ENCODE measurements at regions not wholly inside any gene's neighbourhood (a gene's known extent, or its start where the extent isn't known, plus 50 kb on each side); places are given as distances from the start of the nearest gene placed in this dataset.

DNA sequence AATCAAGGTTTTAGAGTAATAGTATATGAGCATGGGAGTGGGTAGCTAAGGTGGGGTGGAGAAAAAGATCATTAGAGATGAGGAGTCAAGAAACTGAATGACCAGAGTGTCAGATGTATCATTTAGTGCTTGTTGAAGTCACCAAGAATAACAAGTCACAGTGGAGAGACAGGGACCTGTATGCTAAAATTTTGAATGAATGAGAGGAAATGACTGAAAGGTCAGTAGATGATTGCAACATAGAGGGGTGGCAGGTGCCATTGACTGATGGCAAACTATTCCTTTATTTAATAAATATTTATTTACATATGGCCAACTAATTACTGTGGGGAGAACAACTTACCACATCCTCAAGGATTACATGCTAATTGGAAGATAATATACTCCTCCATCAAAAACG is 75.0 kb upstream of the ANKRD28 start:
- H3K4ac ChIP-seq (ENCODE audit: low read depth, low read length): no peak overlapping the region
- H3K14ac ChIP-seq (replicated peaks; ENCODE audit: low read depth, low read length): no peak overlapping the region
- no peak overlapping the region for H3K9ac ChIP-seq (ENCODE audit: low read depth, low read length)
- no peaks in the 10 kb centered on the region for H4K20me1 ChIP-seq (ENCODE audit: insufficient read depth, low read length)
- no peaks in the 10 kb centered on the region for H3K27me3 ChIP-seq (ENCODE audit: control insufficient read depth, insufficient read depth, low read length)
- H4K5ac ChIP-seq (ENCODE audit: low read depth, low read length): no peak overlapping the region
- no peak for TF ChIP-seq POLR2A (IDR thresholded peaks at IDR 0.05; ENCODE audit: low read depth, low read length)
- TF ChIP-seq, protein P1, sequence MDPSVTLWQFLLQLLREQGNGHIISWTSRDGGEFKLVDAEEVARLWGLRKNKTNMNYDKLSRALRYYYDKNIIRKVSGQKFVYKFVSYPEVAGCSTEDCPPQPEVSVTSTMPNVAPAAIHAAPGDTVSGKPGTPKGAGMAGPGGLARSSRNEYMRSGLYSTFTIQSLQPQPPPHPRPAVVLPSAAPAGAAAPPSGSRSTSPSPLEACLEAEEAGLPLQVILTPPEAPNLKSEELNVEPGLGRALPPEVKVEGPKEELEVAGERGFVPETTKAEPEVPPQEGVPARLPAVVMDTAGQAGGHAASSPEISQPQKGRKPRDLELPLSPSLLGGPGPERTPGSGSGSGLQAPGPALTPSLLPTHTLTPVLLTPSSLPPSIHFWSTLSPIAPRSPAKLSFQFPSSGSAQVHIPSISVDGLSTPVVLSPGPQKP (IDR thresholded peaks at IDR 0.05; ENCODE audit: borderline replicate concordance, low read depth, low read length): no peak
- TF ChIP-seq RFX5 (IDR thresholded peaks at IDR 0.05; ENCODE audit: low read depth, low read length): no peak
- no peak for TF ChIP-seq MAZ (IDR thresholded peaks at IDR 0.05; ENCODE audit: borderline replicate concordance, low read depth, low read length)
- no peak for TF ChIP-seq SMC3 (IDR thresholded peaks at IDR 0.05; ENCODE audit: low read depth, low read length)
- no peak for TF ChIP-seq MAFK (IDR thresholded peaks at IDR 0.05; ENCODE audit: low read depth, low read length)
- TF ChIP-seq NFE2L2 (IDR thresholded peaks at IDR 0.05; ENCODE audit: low read depth, low read length): no peak
- no peak for TF ChIP-seq RCOR1 (IDR thresholded peaks at IDR 0.05; ENCODE audit: insufficient replicate concordance, low read length)
- TF ChIP-seq CHD1 (IDR thresholded peaks at IDR 0.05; ENCODE audit: low read depth, low read length): no peak
- TF ChIP-seq, protein P2, sequence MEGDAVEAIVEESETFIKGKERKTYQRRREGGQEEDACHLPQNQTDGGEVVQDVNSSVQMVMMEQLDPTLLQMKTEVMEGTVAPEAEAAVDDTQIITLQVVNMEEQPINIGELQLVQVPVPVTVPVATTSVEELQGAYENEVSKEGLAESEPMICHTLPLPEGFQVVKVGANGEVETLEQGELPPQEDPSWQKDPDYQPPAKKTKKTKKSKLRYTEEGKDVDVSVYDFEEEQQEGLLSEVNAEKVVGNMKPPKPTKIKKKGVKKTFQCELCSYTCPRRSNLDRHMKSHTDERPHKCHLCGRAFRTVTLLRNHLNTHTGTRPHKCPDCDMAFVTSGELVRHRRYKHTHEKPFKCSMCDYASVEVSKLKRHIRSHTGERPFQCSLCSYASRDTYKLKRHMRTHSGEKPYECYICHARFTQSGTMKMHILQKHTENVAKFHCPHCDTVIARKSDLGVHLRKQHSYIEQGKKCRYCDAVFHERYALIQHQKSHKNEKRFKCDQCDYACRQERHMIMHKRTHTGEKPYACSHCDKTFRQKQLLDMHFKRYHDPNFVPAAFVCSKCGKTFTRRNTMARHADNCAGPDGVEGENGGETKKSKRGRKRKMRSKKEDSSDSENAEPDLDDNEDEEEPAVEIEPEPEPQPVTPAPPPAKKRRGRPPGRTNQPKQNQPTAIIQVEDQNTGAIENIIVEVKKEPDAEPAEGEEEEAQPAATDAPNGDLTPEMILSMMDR (conservative IDR thresholded peaks at IDR 0.05; ENCODE audit: low read depth, low read length): no peak
- no peak for TF ChIP-seq MXI1 (IDR thresholded peaks at IDR 0.05; ENCODE audit: borderline replicate concordance, low read depth, low read length)
- TF ChIP-seq, protein P3, sequence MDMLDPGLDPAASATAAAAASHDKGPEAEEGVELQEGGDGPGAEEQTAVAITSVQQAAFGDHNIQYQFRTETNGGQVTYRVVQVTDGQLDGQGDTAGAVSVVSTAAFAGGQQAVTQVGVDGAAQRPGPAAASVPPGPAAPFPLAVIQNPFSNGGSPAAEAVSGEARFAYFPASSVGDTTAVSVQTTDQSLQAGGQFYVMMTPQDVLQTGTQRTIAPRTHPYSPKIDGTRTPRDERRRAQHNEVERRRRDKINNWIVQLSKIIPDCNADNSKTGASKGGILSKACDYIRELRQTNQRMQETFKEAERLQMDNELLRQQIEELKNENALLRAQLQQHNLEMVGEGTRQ (IDR thresholded peaks at IDR 0.05; ENCODE audit: low read depth, low read length): no peak
- no peak for TF ChIP-seq CEBPB (IDR thresholded peaks at IDR 0.05; ENCODE audit: low read depth, low read length)
- no peak overlapping the region for H2AFZ ChIP-seq (replicated peaks; ENCODE audit: low read length, poor library complexity)
- dilution Hi-C loops (cut with HindIII; ENCODE audit: low sequenced_read_pairs, unreplicated experiment): no loop called here
- H3K9me1 ChIP-seq (ENCODE audit: insufficient read depth, low read length): 0 out of 2 replicates have a peak, but pooled peaks cover 3% of the 10 kb centered on the region
- H3K4me3 ChIP-seq (ENCODE audit: insufficient read depth, low read depth, low read length): no peak overlapping the region
- no peak overlapping the region for H4K91ac ChIP-seq (ENCODE audit: insufficient read depth, low read depth, low read length)
- in situ Hi-C loops (cut with MboI; ENCODE audit: low sequenced_read_pairs): no loop called here
- intact Hi-C loops (cut with micrococcal nuclease): no loop called here
- no peak overlapping the region for H2BK120ac ChIP-seq (ENCODE audit: low read depth, low read length)
- H3K79me1 ChIP-seq (ENCODE audit: low read depth in 1 of 2, low read length in 2 of 2): no peaks in the 10 kb centered on the region
- BruUV-seq (replicated peaks): no TSS peak
- WGBS, 2 experiments (ENCODE audit: extremely low coverage in 2 of 2, insufficient read length in 1 of 2): no CpG with 5 or more reads among the region's 1 CpG
- H2BK5ac ChIP-seq (ENCODE audit: low read depth, low read length, poor library complexity, severe bottlenecking): no peak overlapping the region
- H4K8ac ChIP-seq (ENCODE audit: low read depth in 2 of 2, low read length in 2 of 2): no peak overlapping the region
- H3K36me3 ChIP-seq (ENCODE audit: control insufficient read depth, insufficient read depth, low read length): no peaks in the 10 kb centered on the region
- no peak overlapping the region for H2AK9ac ChIP-seq (replicated peaks; ENCODE audit: low read depth, low read length, poor library complexity)
- peaks cover 9% of the 10 kb centered on the region for H3K4me1 ChIP-seq (ENCODE audit: control insufficient read depth, insufficient read depth, low read length)
- no peaks in the 10 kb centered on the region for H3K9me3 ChIP-seq (ENCODE audit: control insufficient read depth, insufficient read depth, low read length)
- H3K27ac ChIP-seq (ENCODE audit: insufficient read depth, low read length): no peak overlapping the region
- no peak overlapping the region for H3K56ac ChIP-seq (ENCODE audit: extremely low read depth, insufficient read depth, low read length)
- no peak overlapping the region for H3K18ac ChIP-seq (ENCODE audit: low read depth, low read length)
- H3K23ac ChIP-seq (ENCODE audit: low read depth, low read length): no peak overlapping the region
- H2BK20ac ChIP-seq (ENCODE audit: low read depth, low read length): no peak overlapping the region
- no peak overlapping the region for H2BK15ac ChIP-seq (ENCODE audit: low read depth, low read length)
- no peak overlapping the region for H3K4me2 ChIP-seq (ENCODE audit: low read depth, low read length)
- no peak for ATAC-seq (ENCODE audit: low read depth)
- DNase-seq: no peak
- ChIA-PET CTCF (no interaction called here), POLR2A (ENCODE audit: unreplicated experiment) (no interaction called here)
- no peak overlapping the region for H2AK5ac ChIP-seq (ENCODE audit: low read depth, low read length)

Data from IMR-90 (cell line).